DOHH2 (cell line): ENCODE measurements at regions not wholly inside any gene's neighbourhood (a gene's known extent, or its start where the extent isn't known, plus 50 kb on each side); places are given as distances from the start of the nearest gene placed in this dataset.

ENCODE experiments used
- H3F3A ChIP-seq: fragments of 200-600 bp; sonication (generic), shearing (Covaris generic); 2 replicates; pipeline ENCODE4 v1.6.0; 2016; ENCODE audit warnings: antibody characterized with exemption, mild to moderate bottlenecking; ENCODE audit not compliant: control insufficient read depth, insufficient read depth
- H3K27ac ChIP-seq: fragments of 200-600 bp; sonication (generic); 2 replicates; pipeline ENCODE4 v1.5.1; 2014; ENCODE audit warnings: low read depth, mild to moderate bottlenecking, low read length, moderate library complexity
- H3K27me3 ChIP-seq: fragments of 200-600 bp; sonication (generic); 2 replicates; pipeline ENCODE4 v1.6.1; 2014; ENCODE audit warnings: mild to moderate bottlenecking, low read length, mixed read lengths; ENCODE audit not compliant: control insufficient read depth
- H3K36me3 ChIP-seq: fragments of 200-600 bp; sonication (generic); 2 replicates; pipeline ENCODE4 v1.6.1; 2014; ENCODE audit warnings: mild to moderate bottlenecking, low read length, moderate library complexity, mixed read lengths; ENCODE audit not compliant: control insufficient read depth
- H3K4me1 ChIP-seq: fragments of 200-600 bp; sonication (generic); 2 replicates; pipeline ENCODE4 v1.6.1; 2014; ENCODE audit warnings: mild to moderate bottlenecking, low read length, mixed read lengths; ENCODE audit not compliant: control insufficient read depth
- H3K4me2 ChIP-seq: fragments of 200-600 bp; sonication (generic); 2 replicates; pipeline ENCODE4 v1.6.0; 2014; ENCODE audit warnings: mild to moderate bottlenecking, low read length, moderate library complexity
- H3K4me3 ChIP-seq: fragments of 200-600 bp; sonication (generic); 2 replicates; pipeline ENCODE4 v1.5.1; 2014; ENCODE audit warnings: mild to moderate bottlenecking, low read length, mixed read lengths
- H3K79me2 ChIP-seq: fragments of 200-600 bp; sonication (generic); 2 replicates; pipeline ENCODE4 v1.6.1; 2014; ENCODE audit warnings: mild to moderate bottlenecking, low read length, mixed read lengths; ENCODE audit not compliant: control insufficient read depth
- H3K9me2 ChIP-seq: fragments of 200-600 bp; sonication (generic); replicated peaks from 2 replicates; pipeline ENCODE4 v1.6.1; 2014; ENCODE audit warnings: mild to moderate bottlenecking, low read length, mixed read lengths; ENCODE audit not compliant: control insufficient read depth
- H3K9me3 ChIP-seq: fragments of 200-600 bp; sonication (generic); 2 replicates; pipeline ENCODE4 v1.6.1; 2014; ENCODE audit warnings: antibody characterized with exemption, low read length, mixed read lengths; ENCODE audit not compliant: control insufficient read depth, insufficient read depth
- H4K20me1 ChIP-seq: fragments of 200-600 bp; sonication (generic); 2 replicates; pipeline ENCODE4 v1.6.0; 2014; ENCODE audit warnings: low read depth, mild to moderate bottlenecking, antibody characterized with exemption, low read length, moderate library complexity; ENCODE audit not compliant: control insufficient read depth, insufficient read depth
- CTCF ChIP-seq: fragments of 200-600 bp; sonication (generic); IDR thresholded peaks from one replicate; pipeline ENCODE4 v1.5.1; 2014; ENCODE audit warnings: antibody characterized with exemption, mild to moderate bottlenecking, low read depth, low read length; ENCODE audit not compliant: poor library complexity, severe bottlenecking
- EZH2phosphoT487 ChIP-seq: fragments of 200-600 bp; sonication (generic); IDR thresholded peaks from 2 replicates; pipeline ENCODE4 v1.6.1; 2017; ENCODE audit warnings: borderline replicate concordance, mild to moderate bottlenecking, antibody characterized with exemption, low read length, moderate library complexity, mixed read lengths

- no peaks in the 10 kb centered on the region for H3K4me1 ChIP-seq
- no peaks in the 10 kb centered on the region for H3K9me2 ChIP-seq
- H3K27ac ChIP-seq: no peak overlapping the region
- no peaks in the 10 kb centered on the region for H3F3A ChIP-seq
- H3K4me2 ChIP-seq: no peak overlapping the region
- H3K36me3 ChIP-seq: no peaks in the 10 kb centered on the region
- no peak overlapping the region for H3K4me3 ChIP-seq
- no peaks in the 10 kb centered on the region for H3K79me2 ChIP-seq
- H4K20me1 ChIP-seq: no peaks in the 10 kb centered on the region
- no peaks in the 10 kb centered on the region for H3K27me3 ChIP-seq
- TF ChIP-seq CTCF (no peak), EZH2phosphoT487 (no peak)
- H3K9me3 ChIP-seq: no peaks in the 10 kb centered on the region
Observed at GRCh38 chr14:38432186-38432585, 176.3 kb upstream of the CLEC14A start.

GRCh38 chr14:38431156-38431555 lies 175.3 kb upstream of the CLEC14A start:
- H3K4me1 ChIP-seq: no peaks in the 10 kb centered on the region
- H3K4me3 ChIP-seq: no peak overlapping the region
- no peak for TF ChIP-seq EZH2phosphoT487
- no peak for TF ChIP-seq CTCF
- H3K79me2 ChIP-seq: no peaks in the 10 kb centered on the region
- no peaks in the 10 kb centered on the region for H3K36me3 ChIP-seq
- no peaks in the 10 kb centered on the region for H3F3A ChIP-seq
- H3K4me2 ChIP-seq: no peak overlapping the region
- H3K9me3 ChIP-seq: no peaks in the 10 kb centered on the region
- no peaks in the 10 kb centered on the region for H3K9me2 ChIP-seq
- H4K20me1 ChIP-seq: no peaks in the 10 kb centered on the region
- H3K27me3 ChIP-seq: no peaks in the 10 kb centered on the region
- H3K27ac ChIP-seq: no peak overlapping the region

GRCh38 chr14:38430522-38430921 lies 174.6 kb upstream of the CLEC14A start:
- H3K27me3 ChIP-seq: no peaks in the 10 kb centered on the region
- H3K4me2 ChIP-seq: no peak overlapping the region
- H3F3A ChIP-seq: no peaks in the 10 kb centered on the region
- no peak overlapping the region for H3K4me3 ChIP-seq
- no peaks in the 10 kb centered on the region for H4K20me1 ChIP-seq
- H3K9me2 ChIP-seq: no peaks in the 10 kb centered on the region
- H3K27ac ChIP-seq: no peak overlapping the region
- H3K9me3 ChIP-seq: peaks cover 1% of the 10 kb centered on the region; the same call in 1 of the 2 replicates
- H3K4me1 ChIP-seq: no peaks in the 10 kb centered on the region
- no peaks in the 10 kb centered on the region for H3K36me3 ChIP-seq
- TF ChIP-seq CTCF: no peak
- no peak for TF ChIP-seq EZH2phosphoT487
- no peaks in the 10 kb centered on the region for H3K79me2 ChIP-seq
